HAP-1 (cell line): ENCODE measurements at regions not wholly inside any gene's neighbourhood (a gene's known extent, or its start where the extent isn't known, plus 50 kb on each side); places are given as distances from the start of the nearest gene placed in this dataset.

Source experiments
- DNase-seq, 2 experiments: peaks; one replicate each; pipeline ENCODE4 v3.0.0-alpha.2; 2016 to 2020; ENCODE audit warnings: low spot score in 2 of 2
- H3K27me3 ChIP-seq: fragments of 250-450 bp; sonication (Bioruptor Pico); 2 replicates; pipeline ENCODE4 v1.5.1; 2020; ENCODE audit warnings: low read depth, mild to moderate bottlenecking, moderate library complexity
- H3K36me3 ChIP-seq: fragments of 250-450 bp; sonication (Bioruptor Pico); replicated peaks from 2 replicates; pipeline ENCODE4 v1.5.1; 2020; ENCODE audit warnings: mild to moderate bottlenecking
- H3K4me1 ChIP-seq: fragments of 250-450 bp; sonication (Bioruptor Pico); 2 replicates; pipeline ENCODE4 v1.5.1; 2020; ENCODE audit warnings: mild to moderate bottlenecking
- H3K4me3 ChIP-seq: fragments of 250-450 bp; sonication (Bioruptor Pico); 2 replicates; pipeline ENCODE4 v1.5.1; 2020; ENCODE audit warnings: mild to moderate bottlenecking, moderate library complexity
- H3K9me3 ChIP-seq: fragments of 250-450 bp; sonication (Bioruptor Pico); 2 replicates; pipeline ENCODE4 v1.5.1; 2020; ENCODE audit warnings: mild to moderate bottlenecking, moderate library complexity
- in situ Hi-C: fragments of 300-500 bp; cut with MboI; formaldehyde crosslinking; loops from 3 replicates; pipeline ENCODE4 v1.14.3; 2020; ENCODE audit warnings: low sequenced_read_pairs, inconsistent platforms, mixed read lengths

DNA sequence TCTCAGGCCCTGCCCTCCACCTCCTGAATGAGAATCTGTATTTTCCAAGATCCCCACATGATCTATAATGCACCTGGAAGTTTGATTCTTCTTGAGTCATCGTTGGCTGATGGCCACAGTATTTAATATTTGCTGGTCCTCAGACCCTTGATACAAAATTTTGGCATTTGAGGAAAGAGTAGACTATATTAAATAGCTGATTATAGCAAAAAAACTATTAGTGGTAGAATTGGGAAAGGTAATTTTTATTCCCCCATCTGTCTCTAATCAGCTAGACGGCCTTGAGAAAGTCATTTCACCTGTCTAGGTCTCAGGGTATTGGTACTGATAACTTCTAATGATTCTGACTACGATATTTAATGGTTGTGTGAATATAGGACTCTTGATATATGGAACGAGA, 176.8 kb downstream of the BMP2 start:
- Histone ChIP-seq H3K36me3 (no peaks in the 10 kb centered on the region), H3K9me3 (no peaks in the 10 kb centered on the region), H3K4me3 (no peak overlapping the region), H3K27me3 (no peaks in the 10 kb centered on the region), H3K4me1 (no peaks in the 10 kb centered on the region)
- no peak for DNase-seq
- in situ Hi-C loops, result no loop called here

DNA sequence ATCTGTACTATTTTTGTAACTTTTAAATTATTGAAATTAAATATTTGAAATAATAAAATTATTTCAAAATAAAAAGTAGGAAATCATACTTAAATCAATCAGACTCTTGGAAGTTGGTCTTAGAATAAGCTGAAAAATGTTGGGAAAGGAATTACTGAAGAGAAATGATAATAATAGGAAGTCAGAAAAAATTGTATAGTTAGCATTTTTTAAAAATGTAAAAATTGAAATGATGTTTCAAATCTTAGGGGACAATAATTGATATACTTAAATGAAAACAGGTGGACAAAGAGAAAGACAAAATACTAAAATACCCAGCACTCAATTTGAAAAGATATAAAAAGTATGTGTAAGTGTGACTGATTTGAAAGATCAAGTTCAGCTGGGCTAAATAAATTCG, 186.1 kb downstream of the BMP2 start:
- no peak for DNase-seq
- in situ Hi-C loops, result no loop called here

DNA sequence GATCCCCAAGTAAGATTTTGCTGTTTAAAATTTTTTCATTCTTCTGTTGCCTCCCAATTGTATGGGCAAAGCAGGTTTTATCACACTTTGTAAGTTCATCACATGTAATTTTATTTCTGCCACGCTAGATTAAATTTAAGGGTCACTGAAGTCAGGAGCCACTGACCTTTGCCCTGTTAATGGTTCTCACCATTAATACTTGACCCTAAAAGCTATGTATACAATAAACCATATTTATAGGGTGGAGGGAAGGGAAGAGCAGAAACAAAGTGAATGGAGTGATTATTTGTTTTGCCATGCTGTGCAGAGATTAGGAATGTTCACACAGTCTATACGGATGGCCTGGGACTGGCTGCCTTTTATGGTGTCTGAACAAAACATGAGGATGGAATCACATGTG, 186.7 kb downstream of the BMP2 start:
- in situ Hi-C loops, result no loop called here
- no peaks in the 10 kb centered on the region for H3K36me3 ChIP-seq
- no peak for DNase-seq
- no peaks in the 10 kb centered on the region for H3K4me1 ChIP-seq
- no peaks in the 10 kb centered on the region for H3K9me3 ChIP-seq
- no peaks in the 10 kb centered on the region for H3K27me3 ChIP-seq
- no peak overlapping the region for H3K4me3 ChIP-seq

More for the DNA sequence above, 186.1 kb downstream of the BMP2 start:
- H3K27me3 ChIP-seq, result no peaks in the 10 kb centered on the region
- H3K4me3 ChIP-seq, result no peak overlapping the region
- H3K36me3 ChIP-seq, result no peaks in the 10 kb centered on the region
- no peaks in the 10 kb centered on the region for H3K9me3 ChIP-seq
- H3K4me1 ChIP-seq, result no peaks in the 10 kb centered on the region

DNA sequence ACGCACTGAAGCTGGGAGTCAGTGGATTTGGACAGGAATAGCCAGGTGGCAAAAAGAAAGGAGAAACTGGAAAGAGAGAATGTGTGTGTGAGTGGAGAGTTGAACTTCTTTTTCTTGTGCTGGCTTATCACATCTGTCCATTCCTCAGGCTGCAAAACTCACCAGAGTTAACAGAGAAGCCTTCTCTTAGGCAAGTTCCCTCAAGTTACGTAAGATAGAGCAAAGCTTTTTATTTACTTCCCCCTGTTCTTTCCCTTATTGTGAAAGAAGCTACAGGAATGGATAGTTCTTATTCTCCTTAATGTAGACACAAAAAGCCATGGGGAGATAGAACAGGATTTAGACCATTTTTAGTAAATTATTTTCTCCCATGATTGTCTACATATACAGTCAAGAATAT, 188.6 kb downstream of the BMP2 start:
- Histone ChIP-seq H3K4me1 (no peaks in the 10 kb centered on the region), H3K36me3 (no peaks in the 10 kb centered on the region), H3K9me3 (no peaks in the 10 kb centered on the region), H3K4me3 (no peak overlapping the region), H3K27me3 (no peaks in the 10 kb centered on the region)
- in situ Hi-C loops, result no loop called here
- no peak for DNase-seq

DNA sequence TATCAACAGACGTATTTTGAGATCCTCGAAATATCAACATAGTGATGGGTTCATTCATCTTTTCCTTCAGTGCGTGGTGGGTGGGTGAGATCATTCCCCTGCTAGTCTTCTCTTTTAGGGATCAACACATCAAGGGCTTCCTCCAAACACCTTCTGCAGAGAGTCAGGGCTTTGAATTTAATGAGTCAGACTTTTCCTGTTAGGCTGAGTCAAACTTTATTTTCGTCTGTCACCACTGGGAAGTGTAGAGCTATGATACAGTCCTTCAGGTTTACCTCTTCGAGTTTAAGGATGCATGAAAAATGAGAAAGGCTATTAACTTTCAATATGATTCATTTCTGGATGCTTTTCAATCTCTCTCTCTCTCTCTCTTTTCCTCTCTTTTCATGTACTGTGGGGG, 189.1 kb downstream of the BMP2 start:
- Histone ChIP-seq H3K27me3 (no peaks in the 10 kb centered on the region), H3K36me3 (no peaks in the 10 kb centered on the region), H3K4me1 (no peaks in the 10 kb centered on the region), H3K9me3 (no peaks in the 10 kb centered on the region), H3K4me3 (no peak overlapping the region)
- no peak for DNase-seq
- in situ Hi-C loops, result no loop called here

DNA sequence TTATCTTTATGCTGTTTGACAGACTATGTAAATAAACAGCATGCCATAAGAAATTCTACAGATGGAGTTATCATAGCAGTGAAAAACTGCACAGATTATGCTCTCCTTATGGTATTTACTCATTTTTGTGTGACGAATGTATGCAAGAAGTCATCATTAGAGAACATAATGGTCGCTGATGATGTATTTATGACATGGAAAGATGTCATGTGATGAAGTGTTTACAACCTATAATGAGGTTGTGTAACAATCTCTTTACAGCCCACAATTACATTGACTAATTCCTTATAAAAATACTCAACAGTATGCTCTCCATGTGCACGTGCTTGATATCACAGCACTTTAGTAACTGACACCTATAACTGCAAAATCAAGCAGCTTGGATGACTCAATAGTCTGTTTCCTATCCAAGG, 192.4 kb downstream of the BMP2 start:
- Histone ChIP-seq H3K4me3 (no peak overlapping the region), H3K27me3 (no peaks in the 10 kb centered on the region), H3K36me3 (no peaks in the 10 kb centered on the region), H3K4me1 (no peaks in the 10 kb centered on the region), H3K9me3 (no peaks in the 10 kb centered on the region)
- DNase-seq, result no peak
- in situ Hi-C loops, result no loop called here

DNA sequence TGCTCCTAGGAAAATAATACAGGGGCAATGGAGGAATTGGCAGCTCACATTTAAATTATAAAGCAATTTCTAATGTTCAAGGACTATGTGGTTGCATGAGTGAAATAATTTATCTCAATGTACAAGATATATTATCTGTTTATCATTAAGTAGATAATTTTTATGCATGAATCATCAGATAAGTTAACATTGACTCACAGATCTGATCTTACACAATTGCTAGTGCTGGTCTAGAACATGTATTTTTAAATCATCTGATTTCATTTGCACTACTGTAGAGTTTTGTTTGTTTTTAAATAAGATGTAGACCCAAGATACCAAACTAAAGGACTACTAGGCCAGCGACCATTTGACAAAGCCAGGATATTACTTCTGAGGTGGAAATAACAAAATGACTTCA, 199.2 kb downstream of the BMP2 start:
- Histone ChIP-seq H3K27me3 (no peaks in the 10 kb centered on the region), H3K9me3 (no peaks in the 10 kb centered on the region), H3K4me1 (no peaks in the 10 kb centered on the region), H3K36me3 (no peaks in the 10 kb centered on the region), H3K4me3 (no peak overlapping the region)
- in situ Hi-C loops, result no loop called here
- no peak for DNase-seq

DNA sequence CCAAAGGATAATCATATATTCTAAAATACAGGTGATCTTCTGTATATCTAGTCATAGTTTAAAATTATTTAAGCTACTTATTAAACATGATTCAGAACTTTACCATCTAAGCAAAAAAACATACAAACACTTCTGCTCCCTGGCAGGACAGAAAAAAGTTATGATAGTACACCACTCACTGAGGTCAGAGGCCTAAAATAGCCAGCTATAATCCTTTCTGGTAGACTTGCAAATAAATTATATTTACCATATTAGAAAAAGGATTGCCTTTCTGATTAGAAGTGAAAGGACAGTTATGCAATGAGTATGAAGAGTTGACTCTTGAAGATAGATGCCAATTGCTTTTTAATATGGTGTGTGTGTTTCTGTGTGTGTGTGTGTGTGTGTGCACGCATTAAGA, 207.4 kb downstream of the BMP2 start:
- H3K4me3 ChIP-seq, result no peak overlapping the region
- no peaks in the 10 kb centered on the region for H3K4me1 ChIP-seq
- no peaks in the 10 kb centered on the region for H3K9me3 ChIP-seq
- H3K27me3 ChIP-seq, result no peaks in the 10 kb centered on the region
- no peaks in the 10 kb centered on the region for H3K36me3 ChIP-seq
- in situ Hi-C loops, result no loop called here
- DNase-seq, result no peak

DNA sequence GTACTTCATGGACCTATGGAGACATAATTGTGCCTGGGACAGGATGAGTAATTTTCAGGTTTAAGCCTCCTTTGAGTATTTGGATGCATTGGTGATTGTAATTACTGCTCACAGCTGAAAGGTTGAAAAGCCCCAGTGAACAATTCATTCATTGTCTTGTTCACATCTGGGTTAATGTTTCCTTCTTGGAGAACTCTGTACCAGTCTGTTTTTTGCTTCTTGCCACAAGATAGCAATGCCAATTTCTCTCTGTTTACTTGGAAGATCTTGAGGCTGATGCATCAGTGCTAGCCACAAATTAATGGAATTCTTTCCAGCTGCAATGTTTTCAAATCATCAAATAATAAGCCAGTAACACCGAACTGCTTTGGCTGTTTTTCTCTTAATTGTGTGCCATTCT, 207.8 kb downstream of the BMP2 start:
- Histone ChIP-seq H3K4me1 (no peaks in the 10 kb centered on the region), H3K36me3 (no peaks in the 10 kb centered on the region), H3K27me3 (no peaks in the 10 kb centered on the region), H3K4me3 (no peak overlapping the region), H3K9me3 (no peaks in the 10 kb centered on the region)
- in situ Hi-C loops, result no loop called here
- DNase-seq, result no peak

DNA sequence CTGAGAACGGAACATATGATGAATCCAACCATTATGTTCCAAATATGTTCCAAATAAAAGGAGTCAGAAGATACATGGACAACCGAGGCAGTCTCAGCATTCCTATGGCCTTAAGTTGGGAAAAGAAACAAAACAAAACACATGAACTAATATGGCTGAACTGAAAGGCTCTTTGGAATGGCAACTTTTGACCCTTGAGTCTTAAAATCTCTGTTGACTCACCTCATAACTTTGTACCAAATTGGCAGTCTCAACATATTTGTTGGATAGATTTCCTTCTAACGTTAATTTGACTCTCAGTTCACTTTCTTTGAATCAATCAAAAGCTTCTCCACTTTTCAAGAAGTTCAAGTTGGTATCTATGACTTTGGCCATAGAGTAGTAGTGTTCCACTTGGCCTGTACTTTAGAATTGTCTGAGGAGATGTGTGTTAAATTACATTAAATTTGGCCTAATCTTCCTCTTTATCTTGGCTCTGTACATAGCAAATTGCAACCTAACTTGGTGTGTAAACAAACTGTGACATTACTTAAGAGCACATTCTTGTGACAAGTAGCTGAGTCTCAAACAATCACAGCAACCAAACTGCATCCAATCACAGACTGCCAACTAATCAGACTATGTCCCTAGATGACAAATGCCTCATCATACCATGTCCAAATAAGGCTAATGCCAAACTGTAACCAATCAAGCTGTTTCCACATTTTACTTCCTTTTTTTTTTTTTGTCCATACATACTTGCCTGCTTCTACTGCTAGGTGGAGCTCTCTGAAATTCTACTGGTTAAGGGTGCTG, 208.8 kb downstream of the BMP2 start:
- H3K9me3 ChIP-seq, result no peaks in the 10 kb centered on the region
- no peaks in the 10 kb centered on the region for H3K27me3 ChIP-seq
- in situ Hi-C loops, result no loop called here
- H3K4me3 ChIP-seq, result no peak overlapping the region
- DNase-seq, result no peak
- no peaks in the 10 kb centered on the region for H3K4me1 ChIP-seq
- no peaks in the 10 kb centered on the region for H3K36me3 ChIP-seq

DNA sequence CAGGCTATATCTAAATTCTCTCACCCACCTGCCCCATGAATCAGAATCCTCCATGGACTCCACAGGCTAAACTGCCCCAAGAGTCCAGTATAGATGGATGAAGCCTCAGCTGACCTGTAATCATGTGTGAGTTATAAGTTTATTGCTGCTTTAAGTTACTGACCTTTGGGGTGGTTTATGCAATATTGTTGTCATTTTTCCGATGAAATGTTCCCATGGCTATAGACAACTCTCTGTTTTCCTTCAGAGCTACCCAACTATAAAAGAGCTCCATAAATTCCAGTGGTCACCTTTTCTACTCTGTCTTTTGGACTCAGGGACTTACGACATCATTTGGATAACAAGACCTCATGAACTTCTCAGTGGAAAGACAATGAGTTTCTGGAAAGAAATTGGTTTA, 212.1 kb downstream of the BMP2 start:
- H3K27me3 ChIP-seq, result no peaks in the 10 kb centered on the region
- no peaks in the 10 kb centered on the region for H3K9me3 ChIP-seq
- DNase-seq, result no peak
- in situ Hi-C loops, result no loop called here
- no peaks in the 10 kb centered on the region for H3K4me1 ChIP-seq
- no peaks in the 10 kb centered on the region for H3K36me3 ChIP-seq
- no peak overlapping the region for H3K4me3 ChIP-seq

DNA sequence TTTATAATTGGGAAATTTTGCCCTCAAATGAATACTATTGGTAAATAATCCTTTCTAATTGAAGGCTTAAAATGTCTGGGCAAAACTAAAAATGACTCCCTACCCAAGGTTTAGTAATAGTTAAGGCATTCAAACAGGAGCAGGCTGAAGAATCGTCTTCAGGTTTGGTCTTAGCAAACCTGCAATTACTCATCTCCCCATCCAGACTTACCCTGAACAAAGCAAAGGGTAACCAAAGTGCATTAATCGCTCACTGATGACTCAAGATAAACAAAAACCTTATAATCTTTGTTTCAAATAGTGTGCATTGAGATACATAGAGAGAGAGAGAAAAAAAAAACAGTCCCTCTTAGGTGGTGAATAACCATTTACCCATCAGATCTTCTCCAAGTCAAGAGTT, 225.5 kb downstream of the BMP2 start:
- Histone ChIP-seq H3K27me3 (no peaks in the 10 kb centered on the region), H3K9me3 (no peaks in the 10 kb centered on the region), H3K4me1 (no peaks in the 10 kb centered on the region), H3K4me3 (no peak overlapping the region), H3K36me3 (no peaks in the 10 kb centered on the region)
- in situ Hi-C loops, result no loop called here
- no peak for DNase-seq

DNA sequence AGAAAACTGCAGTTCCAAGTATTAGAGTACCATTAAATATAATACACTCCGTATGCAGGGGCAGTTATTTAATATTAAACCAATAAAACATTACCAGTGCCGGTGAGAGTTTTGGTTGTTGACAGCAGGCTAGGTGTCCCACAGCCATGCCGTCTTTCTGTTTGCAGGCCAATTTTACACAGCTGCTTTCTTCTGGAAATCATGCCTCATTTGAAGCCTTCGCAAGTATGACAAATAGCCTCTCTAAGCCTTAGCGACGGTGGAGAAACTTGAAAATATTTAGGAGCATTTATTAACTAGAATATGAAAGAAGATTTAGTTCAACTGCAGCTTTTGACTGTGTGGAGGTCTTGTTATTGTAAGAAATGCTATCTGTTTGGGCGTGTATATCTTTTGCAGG, 226.0 kb downstream of the BMP2 start:
- Histone ChIP-seq H3K4me1 (no peaks in the 10 kb centered on the region), H3K36me3 (no peaks in the 10 kb centered on the region), H3K27me3 (no peaks in the 10 kb centered on the region), H3K4me3 (no peak overlapping the region), H3K9me3 (no peaks in the 10 kb centered on the region)
- no peak for DNase-seq
- in situ Hi-C loops, result no loop called here

DNA sequence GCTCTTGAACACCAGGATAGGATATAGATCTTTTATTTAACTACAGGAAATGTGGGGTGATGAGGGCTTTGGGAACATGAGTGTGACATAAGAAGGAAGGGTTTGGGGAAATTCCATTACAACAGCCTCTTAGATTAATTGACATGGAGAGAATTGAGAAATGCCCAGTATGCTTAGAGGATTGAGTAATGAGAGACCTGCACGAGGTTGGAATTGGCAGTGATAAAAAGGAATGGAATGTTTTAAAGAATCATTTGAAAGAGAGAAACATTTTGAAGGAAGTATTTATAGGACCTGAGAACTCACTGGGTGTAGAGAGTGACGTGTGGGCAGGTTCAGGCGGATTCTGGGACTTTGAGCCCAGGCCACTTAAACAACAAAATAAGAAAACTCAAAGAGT, 227.0 kb downstream of the BMP2 start:
- DNase-seq, result no peak
- H3K9me3 ChIP-seq, result no peaks in the 10 kb centered on the region
- no peaks in the 10 kb centered on the region for H3K27me3 ChIP-seq
- no peaks in the 10 kb centered on the region for H3K4me1 ChIP-seq
- in situ Hi-C loops, result no loop called here
- H3K4me3 ChIP-seq, result no peak overlapping the region
- no peaks in the 10 kb centered on the region for H3K36me3 ChIP-seq

DNA sequence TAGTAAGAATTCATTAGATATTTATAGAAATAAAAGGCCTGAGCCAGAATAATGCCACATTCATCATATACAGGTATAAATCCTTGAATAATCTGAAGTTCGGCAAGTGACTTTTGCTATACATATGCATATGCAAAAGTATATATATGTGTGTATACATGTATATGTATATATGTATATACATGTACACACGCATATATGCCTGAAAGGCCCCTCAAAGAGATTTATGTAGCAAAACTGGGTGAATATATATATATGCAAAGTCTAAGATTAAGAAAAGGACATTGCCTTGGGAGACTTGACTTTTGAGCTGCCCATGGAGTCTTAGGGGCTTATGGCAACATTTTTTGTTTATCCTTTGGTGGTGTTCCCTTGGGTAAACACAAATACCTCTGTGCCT, 231.4 kb downstream of the BMP2 start:
- in situ Hi-C loops, result no loop called here
- peaks cover 9% of the 10 kb centered on the region for H3K4me1 ChIP-seq
- DNase-seq, result no peak
- no peaks in the 10 kb centered on the region for H3K27me3 ChIP-seq
- no peaks in the 10 kb centered on the region for H3K9me3 ChIP-seq
- no peaks in the 10 kb centered on the region for H3K36me3 ChIP-seq
- H3K4me3 ChIP-seq, result no peak overlapping the region
